GM21526 (cell line): ENCODE measurements at regions not wholly inside any gene's neighbourhood (a gene's known extent, or its start where the extent isn't known, plus 50 kb on each side); places are given as distances from the start of the nearest gene placed in this dataset.

Experiments
- ATAC-seq: cut with Tn5 transposase; IDR thresholded peaks from one replicate; pipeline ENCODE4 v1.9.1; 2021; ENCODE audit warnings: moderate library complexity; ENCODE audit not compliant: unreplicated experiment, low FRiP score

DNA sequence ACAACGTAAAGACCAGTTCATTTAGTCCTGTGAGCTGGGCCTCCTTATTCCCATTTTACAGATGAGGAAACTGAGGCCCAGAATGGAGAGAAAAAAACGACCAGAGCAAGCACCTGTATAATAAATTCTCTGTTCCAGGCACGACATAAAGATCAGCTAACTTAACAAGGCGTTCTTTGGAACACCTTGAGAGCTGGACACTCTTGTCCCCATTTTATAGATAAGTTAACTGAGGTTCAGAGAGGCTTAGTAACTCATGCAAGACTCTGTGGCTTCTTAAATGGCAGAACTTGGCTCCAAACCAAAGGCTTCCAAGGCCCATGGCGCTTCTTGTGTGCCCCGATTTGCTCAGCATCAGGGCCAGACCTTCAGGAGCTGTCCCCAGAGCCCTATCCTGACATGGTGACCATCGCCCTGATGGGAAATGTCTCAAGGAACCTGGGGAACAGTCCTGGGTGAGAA lies 142.1 kb downstream of the VEGFA start:
- no peak for ATAC-seq

DNA sequence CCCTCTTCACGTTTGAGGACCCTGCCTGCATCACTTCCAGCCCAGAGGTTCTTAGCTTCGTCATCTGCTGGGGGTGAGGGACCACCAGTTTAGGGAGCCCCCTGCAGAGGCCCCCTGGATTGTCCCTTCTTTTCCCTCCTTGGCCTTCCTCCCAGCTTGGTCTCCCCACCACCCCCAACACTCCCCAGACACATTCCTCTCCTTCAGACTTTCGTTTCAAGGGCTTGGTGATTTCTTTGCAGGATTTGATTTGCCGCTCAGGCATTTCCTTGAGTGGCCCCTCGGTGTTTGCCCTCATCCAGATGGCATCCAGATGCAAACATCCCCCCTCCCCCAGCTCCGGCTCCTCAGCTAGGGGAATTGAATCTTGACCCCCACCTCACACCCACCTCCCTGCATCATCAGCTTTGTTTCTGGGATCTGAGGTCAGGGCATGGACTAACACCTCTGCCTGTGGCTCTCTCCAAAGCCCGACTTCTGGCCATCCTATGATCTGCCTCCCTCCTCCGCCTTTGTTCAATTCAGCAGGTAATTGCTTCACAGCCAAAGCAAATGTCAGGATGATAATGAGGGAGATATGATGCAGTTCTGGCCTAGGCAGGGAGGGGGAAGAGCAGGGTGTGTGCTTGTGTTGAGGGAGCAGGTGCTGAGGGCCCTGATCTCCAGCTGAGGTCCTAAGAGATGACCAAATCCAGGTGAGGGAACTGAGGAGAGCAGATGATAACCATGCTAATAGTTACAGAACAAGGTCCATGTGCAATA lies 141.5 kb downstream of the VEGFA start:
- ATAC-seq: no peak

DNA sequence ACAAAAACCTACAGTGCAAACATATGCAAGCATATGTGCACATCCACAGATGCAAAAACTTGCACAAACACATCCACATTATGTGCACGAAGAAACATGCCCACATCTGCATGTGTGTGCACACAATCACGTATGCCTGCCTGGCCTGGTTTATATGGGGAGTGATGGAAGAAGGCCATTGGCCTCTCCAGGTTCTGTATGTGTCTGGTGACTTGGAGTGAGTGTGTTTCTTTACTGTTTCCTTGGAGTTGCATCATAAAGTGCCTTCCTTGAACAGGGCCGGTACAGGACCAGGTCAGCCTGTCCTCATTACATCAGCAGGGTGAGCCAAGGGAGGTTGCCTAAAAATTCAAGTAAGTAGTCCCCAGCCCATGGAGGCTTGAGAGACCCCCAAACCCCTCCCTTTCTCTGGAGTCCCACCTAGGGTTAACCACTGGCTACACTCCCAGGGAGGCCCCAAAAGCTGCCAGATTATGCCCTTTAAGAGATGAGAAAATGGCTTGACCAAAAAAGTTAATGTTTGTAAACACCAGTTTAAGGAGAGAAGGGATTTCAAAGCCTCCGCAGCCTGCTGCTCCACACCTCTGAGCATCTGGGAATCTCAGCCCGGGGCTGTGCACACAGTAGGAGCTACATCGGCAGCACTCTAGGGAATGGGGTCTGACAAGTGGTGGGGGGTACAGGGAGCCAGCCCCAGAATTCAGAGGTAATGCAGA lies 140.8 kb downstream of the VEGFA start:
- no peak for ATAC-seq

DNA sequence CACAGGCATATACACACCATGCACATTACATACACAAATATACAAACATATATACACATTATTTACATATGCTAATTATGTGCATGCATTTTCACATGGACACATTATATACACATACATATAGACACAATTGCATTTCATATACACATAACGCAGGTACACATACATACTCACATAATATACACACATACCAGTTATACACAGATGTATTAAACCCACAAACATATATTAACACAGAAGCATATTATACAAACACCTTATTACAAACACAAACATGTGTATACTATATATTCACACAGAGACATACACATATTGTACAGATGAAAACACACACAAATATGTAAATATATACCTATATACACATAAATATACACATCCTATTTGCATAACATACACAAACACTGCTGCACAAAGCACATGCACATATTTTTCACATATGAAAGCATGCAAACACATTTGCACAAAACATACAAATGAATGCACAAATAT lies 140.2 kb downstream of the VEGFA start:
- ATAC-seq: no peak

DNA sequence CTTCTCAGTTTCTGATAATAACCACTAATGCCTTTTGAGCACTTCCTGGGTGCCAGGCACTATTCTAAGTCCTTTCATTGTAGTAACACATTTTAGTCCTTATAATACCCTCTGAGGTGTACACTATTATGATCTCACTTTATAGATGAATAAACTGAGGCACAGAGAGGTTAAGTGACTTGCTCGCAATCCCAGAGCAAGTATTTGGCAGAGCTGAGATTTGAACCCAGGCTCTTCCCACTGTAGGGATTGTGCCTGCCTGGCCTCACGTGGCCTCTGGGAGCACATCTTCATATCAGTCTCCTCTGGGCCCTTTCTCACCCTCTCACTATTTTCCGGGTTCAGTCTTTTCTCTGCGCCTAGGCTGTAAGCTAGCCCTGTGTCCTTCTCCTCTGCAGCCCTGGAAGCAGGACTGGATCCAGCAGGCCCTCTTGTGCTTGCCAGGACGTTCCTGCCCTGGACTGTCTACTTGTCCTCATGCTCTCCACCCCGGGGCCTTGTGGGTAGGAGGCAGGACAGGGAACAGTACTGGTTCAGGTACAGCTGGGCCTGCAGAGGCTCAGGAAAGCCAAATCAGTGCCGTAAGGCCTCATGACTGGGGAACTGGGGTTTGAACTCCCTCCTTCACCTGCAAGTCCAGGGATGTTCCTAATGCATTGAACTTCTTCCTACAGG lies 139.6 kb downstream of the VEGFA start:
- ATAC-seq: no peak

DNA sequence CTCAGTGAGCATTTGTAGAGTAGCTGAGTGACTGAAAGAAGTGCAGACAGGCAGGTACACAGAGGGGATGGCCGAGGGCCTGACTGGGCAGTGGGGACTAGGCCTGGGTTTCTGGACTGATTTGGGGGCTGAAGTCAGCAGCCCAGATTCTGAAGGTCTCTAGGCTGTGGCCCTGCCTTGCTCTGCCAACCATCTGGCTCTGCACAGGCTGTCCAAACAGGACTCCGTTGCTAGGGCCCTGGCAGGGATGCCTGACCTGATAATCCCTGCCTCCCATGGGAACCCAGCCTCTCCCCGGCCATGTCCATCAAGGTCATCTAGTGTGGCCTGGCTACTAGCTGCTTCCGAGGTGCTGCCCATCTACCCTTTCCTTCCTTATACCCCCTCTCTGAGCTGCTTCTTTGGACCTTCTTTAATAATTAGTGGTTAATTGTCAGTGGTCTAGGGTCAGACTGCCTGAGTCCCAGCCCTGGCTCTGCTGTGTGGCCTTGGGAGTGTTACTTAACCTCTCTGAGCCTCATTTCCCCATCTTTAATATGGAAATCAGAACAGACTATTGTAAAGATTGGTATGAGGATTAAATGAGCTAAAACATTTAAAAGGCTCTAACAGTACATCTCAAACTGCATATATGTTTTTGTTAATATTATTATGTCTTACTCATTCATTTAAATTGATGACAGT lies 137.9 kb downstream of the VEGFA start:
- ATAC-seq: no peak

- no peak for ATAC-seq
Measured at GRCh38 chr6:43907312-43907711, 137.3 kb downstream of the VEGFA start.

GRCh38 chr6:43904311-43905123 lies 134.5 kb downstream of the VEGFA start:
- ATAC-seq: no peak

DNA sequence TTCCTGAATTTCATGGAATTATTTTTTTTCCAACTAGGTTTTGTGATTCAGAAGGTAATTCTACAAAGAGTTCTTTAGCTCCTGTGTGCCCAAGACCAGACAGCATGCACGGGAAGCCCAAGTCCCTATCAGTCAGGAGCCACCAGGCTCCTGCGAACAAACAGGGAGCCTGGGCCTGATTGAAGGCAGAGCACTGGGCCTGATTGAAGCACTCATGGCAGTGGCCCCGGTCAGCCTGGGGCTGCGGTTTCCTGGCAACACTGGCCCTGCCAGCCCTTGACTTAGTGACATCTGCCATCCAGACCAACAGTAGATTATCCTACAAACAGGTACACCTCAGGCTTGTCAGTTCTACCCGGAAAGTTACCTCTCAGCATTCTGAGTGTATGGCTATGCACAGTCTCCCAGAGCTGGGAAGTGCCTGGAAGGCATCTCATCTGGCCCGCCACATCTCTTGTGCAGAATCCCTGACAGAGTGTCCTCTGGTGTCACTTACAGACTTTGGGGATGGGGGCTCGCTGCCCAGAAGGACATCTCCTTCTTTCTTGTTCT lies 133.8 kb downstream of the VEGFA start:
- no peak for ATAC-seq

GRCh38 chr6:43901733-43902230 lies 131.8 kb downstream of the VEGFA start:
- no peak for ATAC-seq

- ATAC-seq: no peak
Measured at GRCh38 chr6:43900916-43901732, 131.1 kb downstream of the VEGFA start.

DNA sequence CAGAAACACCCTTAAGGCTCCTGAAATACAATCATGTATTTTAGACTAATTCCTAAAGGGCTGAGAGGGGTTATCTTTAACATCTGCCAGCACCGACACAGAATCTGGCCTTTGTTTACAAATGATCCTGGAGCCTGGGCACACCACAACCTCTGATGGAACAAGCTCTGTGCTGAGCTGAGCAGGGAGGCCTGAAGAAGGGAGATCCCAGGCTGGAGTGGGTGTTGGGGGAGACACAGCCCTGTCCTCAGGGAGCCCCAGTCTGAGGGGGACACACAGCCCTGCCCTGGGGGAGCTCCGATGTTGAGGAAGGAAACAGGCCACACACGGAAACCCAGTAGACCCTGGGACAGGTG lies 130.5 kb downstream of the VEGFA start:
- ATAC-seq: no peak

DNA sequence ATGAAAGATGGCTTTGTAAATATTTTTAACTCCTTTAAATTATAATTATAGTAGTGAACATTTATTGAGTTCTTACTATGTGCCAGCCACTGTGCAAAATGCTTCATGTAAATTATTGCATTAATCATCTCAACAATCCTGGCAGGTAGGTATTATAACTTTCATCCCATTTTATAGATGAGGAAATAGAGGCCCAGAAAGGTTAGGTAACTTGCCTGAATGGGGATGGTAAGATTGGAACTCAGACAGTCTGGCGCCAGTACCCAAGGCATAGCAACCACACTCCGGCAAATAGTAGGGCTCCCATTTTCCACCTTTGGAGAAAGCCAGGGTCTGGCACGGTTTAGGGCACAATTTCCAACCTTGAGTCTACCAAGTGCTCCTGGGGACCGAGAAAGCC lies 129.8 kb downstream of the VEGFA start:
- no peak for ATAC-seq

GRCh38 chr6:43898358-43899131 lies 128.5 kb downstream of the VEGFA start:
- no peak for ATAC-seq

GRCh38 chr6:43897571-43898302 lies 127.7 kb downstream of the VEGFA start:
- ATAC-seq: no peak

- ATAC-seq: no peak
Measured at GRCh38 chr6:43896329-43897255, 126.6 kb downstream of the VEGFA start.
